Bronchial epithelial cell (primary cell): ENCODE measurements at regions not wholly inside any gene's neighbourhood (a gene's known extent, or its start where the extent isn't known, plus 50 kb on each side); places are given as distances from the start of the nearest gene placed in this dataset.

Experiments
- DNase-seq: peaks from one replicate; pipeline ENCODE4 v3.0.0-alpha.2; 2010; ENCODE audit warnings: low read depth
- FAIRE-seq: peaks from 2 replicates; lab custom pipeline; 2011; peaks lifted over from hg19 to GRCh38; lab: Jason Lieb, UNC
- H3K27me3 ChIP-seq: 2 replicates; pipeline ENCODE4 v1.5.1; 2011; ENCODE audit warnings: low read length; ENCODE audit not compliant: control insufficient read depth, insufficient read depth
- H3K36me3 ChIP-seq: 2 replicates; pipeline ENCODE4 v1.5.1; 2011; ENCODE audit warnings: low read length; ENCODE audit not compliant: control insufficient read depth, insufficient read depth
- H3K4me3 ChIP-seq: 2 replicates; pipeline ENCODE4 v1.5.1; 2011; ENCODE audit warnings: mild to moderate bottlenecking, low read depth, low read length, control low read depth
- TF ChIP-seq, protein P1 (sequence below): IDR thresholded peaks from 2 replicates; pipeline ENCODE4 v1.5.1; 2011; ENCODE audit warnings: mild to moderate bottlenecking, moderate library complexity, low read length, control low read depth, inconsistent platforms; ENCODE audit not compliant: insufficient read depth, severe bottlenecking

DNA sequence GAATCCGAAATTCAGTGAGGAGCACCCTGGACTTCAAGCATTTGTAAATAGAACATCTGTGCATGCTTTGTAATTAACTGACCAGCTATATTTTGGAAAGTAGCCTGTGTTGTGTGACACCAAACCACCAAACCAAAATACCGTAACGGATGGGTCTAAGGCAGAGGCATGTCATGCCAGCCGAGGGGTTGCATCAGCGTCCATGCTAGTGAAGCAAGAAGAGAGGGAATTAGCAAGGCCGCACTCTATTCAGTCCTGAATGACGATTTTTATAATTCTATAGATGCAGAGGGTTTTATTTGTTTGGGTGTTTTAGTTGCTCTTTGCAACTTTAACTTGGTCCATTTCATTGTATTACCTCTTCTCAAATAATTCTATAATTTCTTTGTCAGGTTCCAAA, 116.8 kb upstream of the SMYD2 start:
- FAIRE-seq (no peak), DNase-seq (no peak)
- Histone ChIP-seq H3K36me3 (no peaks in the 10 kb centered on the region), H3K27me3 (no peaks in the 10 kb centered on the region), H3K4me3 (no peak overlapping the region)
- TF ChIP-seq, protein P1, sequence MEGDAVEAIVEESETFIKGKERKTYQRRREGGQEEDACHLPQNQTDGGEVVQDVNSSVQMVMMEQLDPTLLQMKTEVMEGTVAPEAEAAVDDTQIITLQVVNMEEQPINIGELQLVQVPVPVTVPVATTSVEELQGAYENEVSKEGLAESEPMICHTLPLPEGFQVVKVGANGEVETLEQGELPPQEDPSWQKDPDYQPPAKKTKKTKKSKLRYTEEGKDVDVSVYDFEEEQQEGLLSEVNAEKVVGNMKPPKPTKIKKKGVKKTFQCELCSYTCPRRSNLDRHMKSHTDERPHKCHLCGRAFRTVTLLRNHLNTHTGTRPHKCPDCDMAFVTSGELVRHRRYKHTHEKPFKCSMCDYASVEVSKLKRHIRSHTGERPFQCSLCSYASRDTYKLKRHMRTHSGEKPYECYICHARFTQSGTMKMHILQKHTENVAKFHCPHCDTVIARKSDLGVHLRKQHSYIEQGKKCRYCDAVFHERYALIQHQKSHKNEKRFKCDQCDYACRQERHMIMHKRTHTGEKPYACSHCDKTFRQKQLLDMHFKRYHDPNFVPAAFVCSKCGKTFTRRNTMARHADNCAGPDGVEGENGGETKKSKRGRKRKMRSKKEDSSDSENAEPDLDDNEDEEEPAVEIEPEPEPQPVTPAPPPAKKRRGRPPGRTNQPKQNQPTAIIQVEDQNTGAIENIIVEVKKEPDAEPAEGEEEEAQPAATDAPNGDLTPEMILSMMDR: no peak

DNA sequence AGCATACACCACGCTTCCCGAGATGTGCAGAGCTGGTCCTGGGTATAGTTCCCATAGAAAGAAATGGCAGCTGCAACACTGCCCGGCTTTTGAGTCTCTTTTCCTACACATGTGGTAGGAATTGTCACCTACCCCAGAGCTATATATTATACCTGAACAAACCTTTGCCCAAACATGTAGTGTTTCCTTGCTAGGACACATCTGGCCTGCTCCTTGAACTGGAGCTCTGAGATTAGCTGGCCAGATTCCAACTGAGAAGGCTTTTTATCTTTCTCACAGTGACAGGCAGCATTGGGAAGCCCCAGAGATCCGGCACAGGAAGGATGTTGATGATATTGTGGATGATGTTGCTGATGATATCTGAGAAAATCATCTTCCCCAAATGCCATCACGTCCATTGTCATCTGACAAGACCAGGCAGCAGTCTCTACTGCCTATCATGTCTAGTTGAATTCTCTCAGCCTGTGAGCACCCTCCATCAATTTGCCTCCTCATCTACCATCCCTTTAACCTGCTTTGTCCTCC, 115.0 kb upstream of the SMYD2 start:
- no peaks in the 10 kb centered on the region for H3K36me3 ChIP-seq
- FAIRE-seq (no peak), DNase-seq (no peak)
- TF ChIP-seq, protein P1: no peak
- no peak overlapping the region for H3K4me3 ChIP-seq
- H3K27me3 ChIP-seq: no peaks in the 10 kb centered on the region

DNA sequence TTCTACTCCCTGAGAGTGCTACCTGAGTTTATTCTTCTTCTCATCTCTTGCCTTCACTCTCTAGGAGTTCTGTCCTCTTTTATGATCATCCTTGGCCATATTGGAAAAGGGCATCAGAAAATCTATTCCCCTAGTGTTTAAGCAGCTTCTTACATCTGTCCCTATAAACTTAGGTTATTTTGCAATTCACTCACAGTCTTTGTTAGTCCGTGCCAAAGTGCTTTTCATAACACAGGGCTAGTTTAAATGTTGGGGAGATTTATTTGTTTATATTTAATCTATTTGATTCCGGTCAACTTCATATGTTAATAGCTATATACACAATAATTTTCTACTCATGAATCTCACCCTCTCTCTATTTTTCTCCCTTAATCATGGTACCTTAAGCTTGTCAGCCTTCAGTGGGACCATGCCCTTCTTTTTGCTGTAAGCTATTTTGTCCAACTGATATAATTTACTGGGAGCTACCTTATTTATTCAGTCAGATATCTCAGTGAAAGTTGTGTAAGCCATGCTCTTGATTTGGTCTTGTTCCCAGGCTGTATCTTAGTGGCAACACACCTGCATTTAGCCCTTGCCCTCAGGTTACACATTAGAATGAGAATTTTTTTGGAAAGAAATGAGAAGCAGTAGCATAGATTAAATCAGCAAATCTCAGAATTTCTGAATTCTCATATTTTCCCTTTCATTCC, 106.3 kb upstream of the SMYD2 start:
- Histone ChIP-seq H3K36me3 (no peaks in the 10 kb centered on the region), H3K4me3 (no peak overlapping the region), H3K27me3 (no peaks in the 10 kb centered on the region)
- no peak for FAIRE-seq
- DNase-seq: no peak
- TF ChIP-seq, protein P1: no peak

DNA sequence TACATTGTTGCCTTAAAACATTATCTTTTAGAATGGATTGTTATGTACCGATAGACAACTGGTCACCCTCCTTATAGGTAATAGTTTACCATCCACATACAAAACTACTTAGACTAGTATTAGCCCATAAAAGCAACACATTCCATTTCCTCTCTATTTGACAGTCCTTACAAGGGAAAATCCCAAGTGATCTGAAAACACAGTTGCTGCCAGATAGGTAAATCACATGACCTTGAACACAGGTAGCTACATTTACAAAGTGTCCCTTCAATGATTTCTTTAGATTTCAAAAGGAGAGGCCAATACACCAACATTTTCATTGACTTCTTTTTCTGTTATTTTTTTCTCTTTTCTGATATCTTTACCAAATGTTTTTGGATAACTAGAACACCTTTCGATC, 102.9 kb upstream of the SMYD2 start:
- DNase-seq (no peak), FAIRE-seq (no peak)
- Histone ChIP-seq H3K27me3 (no peaks in the 10 kb centered on the region), H3K36me3 (no peaks in the 10 kb centered on the region), H3K4me3 (no peak overlapping the region)
- TF ChIP-seq, protein P1: no peak

DNA sequence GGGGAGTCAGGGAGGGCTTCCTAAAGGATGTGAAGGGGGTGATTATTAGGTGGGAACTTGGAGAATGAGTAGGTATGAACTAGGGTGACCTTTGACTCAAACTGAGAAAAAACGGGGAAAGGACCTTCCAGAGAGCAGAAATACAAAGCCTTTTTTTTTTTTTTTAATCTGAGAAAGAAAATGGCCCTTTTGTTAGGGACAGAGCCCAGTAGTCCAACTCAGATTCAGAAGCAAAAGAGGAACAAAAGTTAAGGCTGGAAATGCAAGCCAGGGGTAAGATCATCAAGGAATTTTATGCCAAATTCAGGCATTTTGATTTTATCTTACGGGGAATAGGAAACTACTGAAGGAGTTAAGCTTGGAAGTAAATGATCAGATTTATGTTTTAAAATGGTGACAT, 96.0 kb upstream of the SMYD2 start:
- TF ChIP-seq, protein P1: no peak
- DNase-seq: no peak
- FAIRE-seq: no peak

More for the DNA sequence above, 96.0 kb upstream of the SMYD2 start:
- Histone ChIP-seq H3K27me3 (peaks cover 20% of the 10 kb centered on the region), H3K36me3 (no peaks in the 10 kb centered on the region), H3K4me3 (no peak overlapping the region)
